Upper lobe of left lung (tissue), 4 donors: ENCODE measurements at regions not wholly inside any gene's neighbourhood (a gene's known extent, or its start where the extent isn't known, plus 50 kb on each side); places are given as distances from the start of the nearest gene placed in this dataset.

Experiments used
- EP300 ChIP-seq, 4 donors: sonication (generic); formaldehyde crosslinking; IDR thresholded peaks; one replicate each; pipeline ENCODE4 v1.5.1; 2017; ENCODE audit warnings: antibody characterized with exemption in 4 of 4, control low read depth in 2 of 4
- POLR2A ChIP-seq, 4 donors: fragments of 450-650 bp; IDR thresholded peaks; one replicate each; pipeline ENCODE4 v1.5.1; 2016 to 2017; ENCODE audit warnings: antibody characterized with exemption in 4 of 4, mild to moderate bottlenecking in 2 of 4
- POLR2AphosphoS5 ChIP-seq, 2 donors: sonication (generic); formaldehyde crosslinking; IDR thresholded peaks; one replicate each; pipeline ENCODE4 v1.5.1; 2017; ENCODE audit warnings: antibody characterized with exemption in 2 of 2
- TF ChIP-seq, protein P1 (sequence below), 6 experiments: fragments of 450-650 bp in 4 of 6; fragments of 200-600 bp in 2 of 6; sonication (generic) in 2 of 6; IDR thresholded peaks; one replicate each; pipeline ENCODE4 v1.5.1; 2016 to 2019; ENCODE audit warnings: antibody characterized with exemption in 6 of 6

DNA sequence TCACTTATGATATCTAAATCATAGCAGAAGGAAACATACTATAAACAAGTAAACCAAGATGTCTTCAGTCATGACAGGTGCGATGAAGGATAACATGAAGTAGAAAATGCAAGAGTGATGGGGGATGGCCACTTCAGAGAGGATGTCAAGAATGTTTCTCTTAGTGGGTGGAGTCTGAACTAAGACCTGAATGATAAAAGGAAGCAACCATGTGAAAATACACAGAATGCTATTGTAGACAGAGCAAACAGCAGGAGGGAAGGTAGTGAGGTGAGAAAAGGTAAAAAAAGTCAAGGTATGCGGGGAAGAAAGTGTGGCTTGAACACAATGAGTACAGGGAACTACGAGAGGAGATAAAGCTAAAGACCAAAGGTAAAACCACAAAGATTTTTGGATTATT lies 341.6 kb downstream of the FBXO15 start:
- TF ChIP-seq, protein P1, sequence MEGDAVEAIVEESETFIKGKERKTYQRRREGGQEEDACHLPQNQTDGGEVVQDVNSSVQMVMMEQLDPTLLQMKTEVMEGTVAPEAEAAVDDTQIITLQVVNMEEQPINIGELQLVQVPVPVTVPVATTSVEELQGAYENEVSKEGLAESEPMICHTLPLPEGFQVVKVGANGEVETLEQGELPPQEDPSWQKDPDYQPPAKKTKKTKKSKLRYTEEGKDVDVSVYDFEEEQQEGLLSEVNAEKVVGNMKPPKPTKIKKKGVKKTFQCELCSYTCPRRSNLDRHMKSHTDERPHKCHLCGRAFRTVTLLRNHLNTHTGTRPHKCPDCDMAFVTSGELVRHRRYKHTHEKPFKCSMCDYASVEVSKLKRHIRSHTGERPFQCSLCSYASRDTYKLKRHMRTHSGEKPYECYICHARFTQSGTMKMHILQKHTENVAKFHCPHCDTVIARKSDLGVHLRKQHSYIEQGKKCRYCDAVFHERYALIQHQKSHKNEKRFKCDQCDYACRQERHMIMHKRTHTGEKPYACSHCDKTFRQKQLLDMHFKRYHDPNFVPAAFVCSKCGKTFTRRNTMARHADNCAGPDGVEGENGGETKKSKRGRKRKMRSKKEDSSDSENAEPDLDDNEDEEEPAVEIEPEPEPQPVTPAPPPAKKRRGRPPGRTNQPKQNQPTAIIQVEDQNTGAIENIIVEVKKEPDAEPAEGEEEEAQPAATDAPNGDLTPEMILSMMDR (IDR thresholded peaks at IDR 0.05), result no peak
- TF ChIP-seq POLR2A (IDR thresholded peaks at IDR 0.05) (no peak), EP300 (IDR thresholded peaks at IDR 0.05) (no peak), POLR2AphosphoS5 (IDR thresholded peaks at IDR 0.05) (no peak)
